ENCODE measurements at regions not wholly inside any gene's neighbourhood (a gene's known extent, or its start where the extent isn't known, plus 50 kb on each side); places are given as distances from the start of the nearest gene placed in this dataset.

- no peak for DNase-seq
Measured at GRCh38 chr4:32128549-32128948, 1408.4 kb downstream of the PCDH7 start.

- DNase-seq: no peak
Measured at GRCh38 chr4:32129967-32130366, 1409.8 kb downstream of the PCDH7 start.

- no peak for DNase-seq
Measured at GRCh38 chr4:32133141-32133540, 1413.0 kb downstream of the PCDH7 start.

GRCh38 chr4:32133734-32134133 is 1413.6 kb downstream of the PCDH7 start:
- no peak for DNase-seq

GRCh38 chr4:32135642-32136041 is 1415.5 kb downstream of the PCDH7 start:
- DNase-seq: no peak

GRCh38 chr4:32136081-32136787 is 1416.1 kb downstream of the PCDH7 start:
- DNase-seq: no peak

- no peak for DNase-seq
Measured at GRCh38 chr4:32140636-32141035, 1420.5 kb downstream of the PCDH7 start.

GRCh38 chr4:32142075-32142474 is 1421.9 kb downstream of the PCDH7 start:
- DNase-seq: no peak

- no peak for DNase-seq
Measured at GRCh38 chr4:32145987-32146386, 1425.8 kb downstream of the PCDH7 start.

- no peak for DNase-seq
Measured at GRCh38 chr4:32147446-32148085, 1427.4 kb downstream of the PCDH7 start.

GRCh38 chr4:32148111-32148666 is 1428.0 kb downstream of the PCDH7 start:
- DNase-seq: no peak

- no peak for DNase-seq
Measured at GRCh38 chr4:32158961-32159360, 1438.8 kb downstream of the PCDH7 start.

GRCh38 chr4:32161392-32161791 is 1441.2 kb downstream of the PCDH7 start:
- DNase-seq: no peak

- DNase-seq: no peak
Measured at GRCh38 chr4:32163125-32163524, 1443.0 kb downstream of the PCDH7 start.

GRCh38 chr4:32169841-32170240 is 1449.7 kb downstream of the PCDH7 start:
- no peak for DNase-seq

GRCh38 chr4:32172086-32172485 is 1451.9 kb downstream of the PCDH7 start:
- DNase-seq: no peak

- no peak for DNase-seq
Measured at GRCh38 chr4:32172761-32173160, 1452.6 kb downstream of the PCDH7 start.

- DNase-seq: no peak
Measured at GRCh38 chr4:32180086-32180485, 1459.9 kb downstream of the PCDH7 start.

- no peak for DNase-seq
Measured at GRCh38 chr4:32184186-32184585, 1464.0 kb downstream of the PCDH7 start.

GRCh38 chr4:32189130-32189529 is 1469.0 kb downstream of the PCDH7 start:
- no peak for DNase-seq

GRCh38 chr4:32189788-32190187 is 1469.6 kb downstream of the PCDH7 start:
- DNase-seq: no peak

- DNase-seq: no peak
Measured at GRCh38 chr4:32191961-32192360, 1471.8 kb downstream of the PCDH7 start.

GRCh38 chr4:32192363-32192762 is 1472.2 kb downstream of the PCDH7 start:
- DNase-seq: no peak

GRCh38 chr4:32192991-32193390 is 1472.8 kb downstream of the PCDH7 start:
- no peak for DNase-seq

Measured in NCI-H2029 treated with DMSO at 0.1 percent for 48 hours (cell line).